ENCODE measurements at regions not wholly inside any gene's neighbourhood (a gene's known extent, or its start where the extent isn't known, plus 50 kb on each side); places are given as distances from the start of the nearest gene placed in this dataset.

DNA sequence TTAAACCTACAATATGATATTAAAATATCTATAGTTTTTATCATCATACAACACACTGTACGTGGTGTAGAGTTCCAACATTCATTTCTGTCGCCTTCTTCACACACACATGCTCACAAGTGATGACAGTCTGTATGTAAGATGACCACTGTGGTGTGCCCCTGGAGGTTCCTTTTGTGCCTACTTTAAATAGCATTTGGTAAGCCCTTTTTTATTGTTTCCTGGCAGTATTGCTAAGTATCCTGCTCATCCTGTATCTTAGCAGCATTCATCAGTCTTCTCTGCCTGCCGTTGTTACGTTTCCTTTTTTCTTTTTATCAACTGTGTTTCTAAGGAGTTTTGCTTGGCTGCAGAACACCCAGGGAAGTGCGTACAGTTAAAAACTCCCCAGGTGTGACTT lies 231.4 kb downstream of the CHRM3 start:
- TF ChIP-seq POLR2AphosphoS5 (IDR thresholded peaks at IDR 0.05; ENCODE audit: borderline replicate concordance, low read depth, low read length) = no peak
- TF ChIP-seq EZH2 (IDR thresholded peaks at IDR 0.05) = no peak
- TF ChIP-seq FOXP2 (optimal IDR thresholded peaks at IDR 0.05; ENCODE audit: control extremely low read depth, extremely low read length, insufficient read depth) = no peak

Data from SK-N-MC (cell line).